Esophagus muscularis mucosa (tissue), 4 donors: ENCODE measurements at regions not wholly inside any gene's neighbourhood (a gene's known extent, or its start where the extent isn't known, plus 50 kb on each side); places are given as distances from the start of the nearest gene placed in this dataset.

Experiments
- DNase-seq: peaks from one replicate; pipeline ENCODE4 v3.0.0-alpha.2; 2017; ENCODE audit errors: extremely low spot score
- H3K27ac ChIP-seq, 4 donors: fragments of 200-600 bp; sonication (generic); replicated peaks in 1 of 4; 1 replicate in 3 of 4; 2 replicates in 1 of 4; pipeline ENCODE4 v1.5.1; 2016 to 2019; ENCODE audit warnings: mild to moderate bottlenecking in 1 of 4
- H3K27me3 ChIP-seq, 4 donors: fragments of 200-600 bp; sonication (generic); one replicate each; pipeline versions ENCODE4 v1.5.1 to v1.6.0; 2016 to 2019
- H3K36me3 ChIP-seq, 4 donors: fragments of 200-600 bp; sonication (generic); one replicate each; pipeline ENCODE4 v1.5.1; 2016 to 2019
- H3K4me1 ChIP-seq, 4 donors: fragments of 200-600 bp; sonication (generic); one replicate each; pipeline ENCODE4 v1.5.1; 2016 to 2019
- H3K4me3 ChIP-seq, 4 donors: fragments of 200-600 bp; sonication (generic); 1 replicate in 2 of 4; 2 replicates in 2 of 4; pipeline ENCODE4 v1.5.1; 2016 to 2019; ENCODE audit warnings: mild to moderate bottlenecking in 4 of 4, moderate library complexity in 1 of 4
- H3K9me3 ChIP-seq, 4 donors: fragments of 200-600 bp; sonication (generic); 1 replicate in 3 of 4; 2 replicates in 1 of 4; pipeline ENCODE4 v1.5.1; 2016 to 2019
- CTCF ChIP-seq, 3 experiments: fragments of 200-600 bp in 2 of 3; fragments of 450-650 bp in 1 of 3; sonication (generic) in 2 of 3; IDR thresholded peaks; one replicate each; pipeline ENCODE4 v1.5.1; 2017 to 2019; ENCODE audit warnings: antibody characterized with exemption in 3 of 3, mild to moderate bottlenecking in 2 of 3, moderate library complexity in 1 of 3
- EP300 ChIP-seq: sonication (generic); formaldehyde crosslinking; IDR thresholded peaks from one replicate; pipeline ENCODE4 v1.6.1; 2017; ENCODE audit warnings: antibody characterized with exemption
- POLR2A ChIP-seq: fragments of 450-650 bp; IDR thresholded peaks from one replicate; pipeline ENCODE4 v1.6.1; 2017; ENCODE audit warnings: antibody characterized with exemption, moderate library complexity, mild to moderate bottlenecking, low read depth
- POLR2AphosphoS5 ChIP-seq, 2 donors: sonication (generic); formaldehyde crosslinking; IDR thresholded peaks; one replicate each; pipeline ENCODE4 v1.6.1; 2017; ENCODE audit warnings: antibody characterized with exemption in 2 of 2
- WGBS: methylation state at CpG from one replicate; pipeline ENCODE4 v1.1.5; 2018; 5-methylcytosine and 5-hydroxymethylcytosine counted together
- intact Hi-C: fragments of 100-400 bp; cut with DNase I; formaldehyde crosslinking; loops from one replicate; pipeline ENCODE4 v1.15.1; 2023

GRCh38 chr12:47530050-47530449 lies 175.8 kb downstream of the RPAP3 start:
- intact Hi-C loops, result no loop called here

GRCh38 chr12:47527816-47528215 lies 178.0 kb downstream of the RPAP3 start:
- Histone ChIP-seq H3K4me1 (no peaks in the 10 kb centered on the region), H3K36me3 (no peaks in the 10 kb centered on the region), H3K27me3 (no peaks in the 10 kb centered on the region), H3K4me3 (no peak overlapping the region), H3K9me3 (peaks cover 0 to 28% (median 20%) of the 10 kb centered on the region in 4 donors), H3K27ac (no peak overlapping the region)
- intact Hi-C loops, result no loop called here
- DNase-seq, result no peak
- TF ChIP-seq EP300, result no peak
- WGBS, result 75% methylated on average over 1 of the region's 1 CpG

More at GRCh38 chr12:47530050-47530449, 175.8 kb downstream of the RPAP3 start:
- Histone ChIP-seq H3K27me3 (no peaks in the 10 kb centered on the region), H3K27ac (no peak overlapping the region), H3K36me3 (no peaks in the 10 kb centered on the region), H3K4me3 (no peak overlapping the region), H3K9me3 (peaks cover 0 to 28% (median 20%) of the 10 kb centered on the region in 4 donors), H3K4me1 (no peaks in the 10 kb centered on the region)
- TF ChIP-seq EP300 (no peak), POLR2A (no peak), CTCF (IDR thresholded peaks at IDR 0.05) (no peak), POLR2AphosphoS5 (IDR thresholded peaks at IDR 0.05) (no peak)
- no peak for DNase-seq

GRCh38 chr12:47520029-47520428 lies 185.8 kb downstream of the RPAP3 start:
- no peak for TF ChIP-seq EP300
- H3K4me1 ChIP-seq, result no peaks in the 10 kb centered on the region

GRCh38 chr12:47517122-47517521 lies 188.7 kb downstream of the RPAP3 start:
- intact Hi-C loops, result no loop called here
- no peaks in the 10 kb centered on the region for H3K4me1 ChIP-seq
- H3K9me3 ChIP-seq, result peaks cover 0 to 7% (median 0%) of the 10 kb centered on the region in 4 donors
- H3K27ac ChIP-seq, result no peak overlapping the region
- no peaks in the 10 kb centered on the region for H3K36me3 ChIP-seq
- 72% methylated on average over 4 of the region's 4 CpGs for WGBS
- DNase-seq, result no peak
- H3K4me3 ChIP-seq, result no peak overlapping the region
- TF ChIP-seq POLR2AphosphoS5 (IDR thresholded peaks at IDR 0.05), result no peak
- TF ChIP-seq POLR2A, result no peak
- H3K27me3 ChIP-seq, result no peaks in the 10 kb centered on the region

More at GRCh38 chr12:47520029-47520428, 185.8 kb downstream of the RPAP3 start:
- Histone ChIP-seq H3K27ac (no peak overlapping the region), H3K4me3 (no peak overlapping the region), H3K36me3 (no peaks in the 10 kb centered on the region), H3K9me3 (peaks cover 0 to 7% (median 0%) of the 10 kb centered on the region in 4 donors), H3K27me3 (no peaks in the 10 kb centered on the region)
- DNase-seq, result no peak
- intact Hi-C loops, result no loop called here

- Histone ChIP-seq H3K36me3 (no peaks in the 10 kb centered on the region), H3K27me3 (no peaks in the 10 kb centered on the region), H3K9me3 (no peaks in the 10 kb centered on the region), H3K4me1 (peaks cover 0 to 10% (median 5%) of the 10 kb centered on the region in 4 donors), H3K27ac (no peak overlapping the region), H3K4me3 (no peak overlapping the region)
- DNase-seq, result no peak
- intact Hi-C loops, result no loop called here
- WGBS, result 44% methylated on average over 1 of the region's 1 CpG
- TF ChIP-seq EP300, result no peak
- TF ChIP-seq CTCF (IDR thresholded peaks at IDR 0.05), result no peak
- no peak for TF ChIP-seq POLR2AphosphoS5 (IDR thresholded peaks at IDR 0.05)
- no peak for TF ChIP-seq POLR2A
Measured at GRCh38 chr12:47509398-47509851, 196.4 kb downstream of the RPAP3 start.

GRCh38 chr12:47507221-47507620 lies 198.6 kb downstream of the RPAP3 start:
- Histone ChIP-seq H3K27ac (no peak overlapping the region), H3K36me3 (no peaks in the 10 kb centered on the region), H3K4me1 (peaks cover 0 to 10% (median 5%) of the 10 kb centered on the region in 4 donors), H3K4me3 (no peak overlapping the region), H3K9me3 (no peaks in the 10 kb centered on the region), H3K27me3 (no peaks in the 10 kb centered on the region)
- intact Hi-C loops, result no loop called here
- DNase-seq, result no peak
- TF ChIP-seq CTCF (IDR thresholded peaks at IDR 0.05), result no peak
- 93% methylated on average over 3 of the region's 3 CpGs for WGBS
